Vagina (tissue), 2 donors: ENCODE measurements at regions not wholly inside any gene's neighbourhood (a gene's known extent, or its start where the extent isn't known, plus 50 kb on each side); places are given as distances from the start of the nearest gene placed in this dataset. TPM values are rescaled to one million over a fixed set of nuclear protein-coding genes. Genes with fewer than 3 reads are reported as not detected.

Experiments
- DNase-seq, 2 donors: peaks; one replicate each; pipeline ENCODE4 v3.0.0-alpha.2; 2017; ENCODE audit errors: extremely low spot score in 2 of 2
- H3K27ac ChIP-seq: fragments of 200-600 bp; sonication (generic); one replicate; pipeline ENCODE4 v1.5.1; 2019
- H3K27me3 ChIP-seq: fragments of 200-600 bp; sonication (generic); one replicate; pipeline ENCODE4 v1.5.1; 2019
- H3K36me3 ChIP-seq, 2 donors: fragments of 200-600 bp; sonication (generic); one replicate each; pipeline ENCODE4 v1.5.1; 2017 to 2019
- H3K4me1 ChIP-seq: fragments of 200-600 bp; sonication (generic); one replicate; pipeline ENCODE4 v1.5.1; 2019
- H3K4me3 ChIP-seq, 2 donors: fragments of 200-600 bp; sonication (generic); 1 replicate in 1 of 2; 2 replicates in 1 of 2; pipeline ENCODE4 v1.5.1; 2016 to 2019
- H3K9me3 ChIP-seq: fragments of 200-600 bp; sonication (generic); one replicate; pipeline ENCODE4 v1.5.1; 2019
- CTCF ChIP-seq, 3 experiments: fragments of 450-650 bp in 2 of 3; fragments of 200-600 bp in 1 of 3; sonication (generic) in 1 of 3; IDR thresholded peaks; one replicate each; pipeline ENCODE4 v1.5.1; 2017 to 2019; ENCODE audit warnings: antibody characterized with exemption in 3 of 3, mild to moderate bottlenecking in 2 of 3, moderate library complexity in 2 of 3
- POLR2A ChIP-seq, 2 donors: fragments of 450-650 bp; IDR thresholded peaks; one replicate each; pipeline ENCODE4 v1.6.1; 2017; ENCODE audit warnings: antibody characterized with exemption in 2 of 2, mild to moderate bottlenecking in 2 of 2, moderate library complexity in 2 of 2
- POLR2AphosphoS5 ChIP-seq, 2 donors: sonication (generic); formaldehyde crosslinking; IDR thresholded peaks; one replicate each; pipeline ENCODE4 v1.9.0; 2017; ENCODE audit warnings: antibody characterized with exemption in 2 of 2, mild to moderate bottlenecking in 2 of 2, low read depth in 1 of 2; ENCODE audit not compliant: insufficient read depth in 1 of 2
- intact Hi-C: fragments of 100-400 bp; cut with DNase I; formaldehyde crosslinking; loops from one replicate; pipeline ENCODE4 v1.15.1; 2023
- small RNA-seq: library from RNA; depleted of rRNA; stranded (forward); fragments of <200 nt; gene quantifications from one replicate; pipeline ENCODE3, GENCODE V24; 2016

GRCh38 chr14:25103820-25104219 is 53.9 kb upstream of the STXBP6 start:
- H3K4me3 ChIP-seq: no peak overlapping the region
- H3K36me3 ChIP-seq: no peaks in the 10 kb centered on the region
- no peaks in the 10 kb centered on the region for H3K9me3 ChIP-seq
- no peak for TF ChIP-seq POLR2AphosphoS5 (IDR thresholded peaks at IDR 0.05; ENCODE audit: insufficient read depth in 1 of 2, low read depth in 1 of 2)
- no peak for TF ChIP-seq CTCF (IDR thresholded peaks at IDR 0.05)
- no peak for TF ChIP-seq POLR2A (IDR thresholded peaks at IDR 0.05)
- H3K27me3 ChIP-seq: no peaks in the 10 kb centered on the region
- intact Hi-C loops: no loop called here
- H3K4me1 ChIP-seq: no peaks in the 10 kb centered on the region
- no peak overlapping the region for H3K27ac ChIP-seq
- no peak for DNase-seq

- Histone ChIP-seq H3K36me3 (no peaks in the 10 kb centered on the region), H3K9me3 (no peaks in the 10 kb centered on the region), H3K27ac (no peak overlapping the region), H3K4me1 (no peaks in the 10 kb centered on the region), H3K27me3 (no peaks in the 10 kb centered on the region), H3K4me3 (no peak overlapping the region)
- DNase-seq: no peak
- intact Hi-C loops: no loop called here
- TF ChIP-seq POLR2A (IDR thresholded peaks at IDR 0.05): no peak
- no peak for TF ChIP-seq POLR2AphosphoS5 (IDR thresholded peaks at IDR 0.05; ENCODE audit: insufficient read depth in 1 of 2, low read depth in 1 of 2)
- no peak for TF ChIP-seq CTCF (IDR thresholded peaks at IDR 0.05)
Measured at GRCh38 chr14:25103271-25103670, 53.3 kb upstream of the STXBP6 start.

GRCh38 chr14:25102788-25103187 is 52.8 kb upstream of the STXBP6 start:
- Histone ChIP-seq H3K36me3 (no peaks in the 10 kb centered on the region), H3K9me3 (no peaks in the 10 kb centered on the region), H3K4me1 (no peaks in the 10 kb centered on the region), H3K27ac (no peak overlapping the region), H3K4me3 (no peak overlapping the region), H3K27me3 (no peaks in the 10 kb centered on the region)
- TF ChIP-seq POLR2A (IDR thresholded peaks at IDR 0.05): no peak
- no peak for DNase-seq
- intact Hi-C loops: no loop called here

- no peak for DNase-seq
- Histone ChIP-seq H3K4me3 (no peak overlapping the region), H3K27ac (no peak overlapping the region), H3K36me3 (no peaks in the 10 kb centered on the region), H3K27me3 (no peaks in the 10 kb centered on the region), H3K4me1 (no peaks in the 10 kb centered on the region), H3K9me3 (no peaks in the 10 kb centered on the region)
- intact Hi-C loops: no loop called here
- TF ChIP-seq POLR2A (IDR thresholded peaks at IDR 0.05) (no peak), CTCF (IDR thresholded peaks at IDR 0.05) (no peak), POLR2AphosphoS5 (IDR thresholded peaks at IDR 0.05; ENCODE audit: insufficient read depth in 1 of 2, low read depth in 1 of 2) (no peak)
Measured at GRCh38 chr14:25101276-25101675, 51.3 kb upstream of the STXBP6 start.

Small RNA genes in the stretch of these regions (small RNA-seq; reads per million reads assigned to genes)
- not detected for gene HMGN2P6
